ENCODE measurements at regions not wholly inside any gene's neighbourhood (a gene's known extent, or its start where the extent isn't known, plus 50 kb on each side); places are given as distances from the start of the nearest gene placed in this dataset.
"Not testable (repeated sequence)": the region's sequence is repeated elsewhere in the genome, so short reads cannot be mapped to it uniquely, and the experiment has no call there.

DNA sequence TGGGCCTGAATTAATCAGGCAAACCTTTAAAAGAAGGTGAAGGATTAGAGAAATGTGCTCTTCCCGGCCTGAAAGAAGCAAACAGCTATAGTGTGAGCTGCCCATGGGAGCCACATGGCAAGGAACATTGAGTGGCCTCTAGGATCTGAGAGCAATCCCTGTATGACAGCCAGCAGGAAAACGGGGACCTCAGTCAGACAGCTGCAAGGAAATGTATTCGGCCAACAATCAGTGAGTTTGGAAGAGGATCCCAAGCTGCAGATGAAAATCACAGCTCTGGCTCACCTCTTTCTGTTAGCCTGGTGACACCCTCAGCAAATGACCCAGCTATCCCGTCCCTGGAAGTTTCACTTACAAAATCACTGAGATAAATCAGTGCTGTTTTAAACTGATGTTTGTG, 309.2 kb downstream of the SH3GL2 start:
- H3K27ac ChIP-seq (ENCODE audit: insufficient read length, low read depth, low read length) = no peak overlapping the region
- no peak overlapping the region for H2BK120ac ChIP-seq (ENCODE audit: low read depth, low read length, poor library complexity, severe bottlenecking)
- no peaks in the 10 kb centered on the region for H3K9me3 ChIP-seq (ENCODE audit: control insufficient read depth, low read depth, low read length)
- no peak overlapping the region for H4K8ac ChIP-seq (replicated peaks; ENCODE audit: insufficient read length, low read depth, low read length)
- Mint-ChIP-seq H3K9me3 (no peaks in the 10 kb centered on the region), H3K27ac (no peak overlapping the region), H3K36me3 (ENCODE audit: insufficient read depth in 1 of 3, low read depth in 3 of 3) (no peaks in the 10 kb centered on the region), H3K4me3 (no peak overlapping the region), H3K4me1 (no peaks in the 10 kb centered on the region; a peak in 1 of 4 replicates), H3K27me3 (ENCODE audit: low read depth) (no peaks in the 10 kb centered on the region)
- WGBS (ENCODE audit: extremely low coverage, insufficient read length, low lambda C conversion rate) = no CpG with 5 or more reads among the region's 4 CpGs
- TF ChIP-seq, protein P1, sequence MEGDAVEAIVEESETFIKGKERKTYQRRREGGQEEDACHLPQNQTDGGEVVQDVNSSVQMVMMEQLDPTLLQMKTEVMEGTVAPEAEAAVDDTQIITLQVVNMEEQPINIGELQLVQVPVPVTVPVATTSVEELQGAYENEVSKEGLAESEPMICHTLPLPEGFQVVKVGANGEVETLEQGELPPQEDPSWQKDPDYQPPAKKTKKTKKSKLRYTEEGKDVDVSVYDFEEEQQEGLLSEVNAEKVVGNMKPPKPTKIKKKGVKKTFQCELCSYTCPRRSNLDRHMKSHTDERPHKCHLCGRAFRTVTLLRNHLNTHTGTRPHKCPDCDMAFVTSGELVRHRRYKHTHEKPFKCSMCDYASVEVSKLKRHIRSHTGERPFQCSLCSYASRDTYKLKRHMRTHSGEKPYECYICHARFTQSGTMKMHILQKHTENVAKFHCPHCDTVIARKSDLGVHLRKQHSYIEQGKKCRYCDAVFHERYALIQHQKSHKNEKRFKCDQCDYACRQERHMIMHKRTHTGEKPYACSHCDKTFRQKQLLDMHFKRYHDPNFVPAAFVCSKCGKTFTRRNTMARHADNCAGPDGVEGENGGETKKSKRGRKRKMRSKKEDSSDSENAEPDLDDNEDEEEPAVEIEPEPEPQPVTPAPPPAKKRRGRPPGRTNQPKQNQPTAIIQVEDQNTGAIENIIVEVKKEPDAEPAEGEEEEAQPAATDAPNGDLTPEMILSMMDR (conservative IDR thresholded peaks at IDR 0.05) = no peak
- no peaks in the 10 kb centered on the region for H3K23me2 ChIP-seq (ENCODE audit: insufficient read length, low read depth, low read length, poor library complexity, severe bottlenecking)
- no peak overlapping the region for H2BK5ac ChIP-seq (ENCODE audit: insufficient read length, low read length)
- H3K27me3 ChIP-seq (ENCODE audit: insufficient read depth, low read length) = no peaks in the 10 kb centered on the region
- no peak overlapping the region for H3T11ph ChIP-seq (ENCODE audit: low read length)
- H4K5ac ChIP-seq (ENCODE audit: insufficient read length, low read depth, low read length) = no peak overlapping the region
- H2AFZ ChIP-seq (ENCODE audit: low read length) = no peak overlapping the region
- no peaks in the 10 kb centered on the region for H3K79me2 ChIP-seq (ENCODE audit: insufficient read depth, low read length)
- no peaks in the 10 kb centered on the region; the same call in 1 of the 2 replicates for H3K4me1 ChIP-seq (ENCODE audit: insufficient read depth, low read length)
- no peak overlapping the region for H2AK5ac ChIP-seq (ENCODE audit: insufficient read length, low read length)
- no peak overlapping the region for H4K91ac ChIP-seq (ENCODE audit: insufficient read length, low read depth, low read length)
- H3K18ac ChIP-seq (ENCODE audit: insufficient read length, low read depth, low read length) = no peak overlapping the region
- no peak overlapping the region for H2BK12ac ChIP-seq (ENCODE audit: insufficient read length, low read depth, low read length)
- H2BK15ac ChIP-seq (ENCODE audit: low read depth, low read length) = no peak overlapping the region
- H2BK20ac ChIP-seq (ENCODE audit: low read depth, low read length, poor library complexity, severe bottlenecking) = no peak overlapping the region
- H3K4me2 ChIP-seq (ENCODE audit: insufficient read depth, insufficient read length, low read length) = no peak overlapping the region
- no peak overlapping the region for H3K4ac ChIP-seq (ENCODE audit: low read depth, low read length)
- no peak overlapping the region for H3K23ac ChIP-seq (ENCODE audit: insufficient read length, low read depth, low read length)
- no peak overlapping the region for H3K56ac ChIP-seq (ENCODE audit: insufficient read length, low read depth, low read length)
- no peak overlapping the region for H3K14ac ChIP-seq (ENCODE audit: insufficient read depth, low read length)
- H3K79me1 ChIP-seq (ENCODE audit: insufficient read depth, low read depth, low read length, poor library complexity, severe bottlenecking) = no peaks in the 10 kb centered on the region
- no peak for DNase-seq
- H4K20me1 ChIP-seq (ENCODE audit: control insufficient read depth, insufficient read depth, insufficient read length) = no peaks in the 10 kb centered on the region
- no peak overlapping the region for H3K9ac ChIP-seq (ENCODE audit: extremely low read depth, insufficient read length, low read length)

DNA sequence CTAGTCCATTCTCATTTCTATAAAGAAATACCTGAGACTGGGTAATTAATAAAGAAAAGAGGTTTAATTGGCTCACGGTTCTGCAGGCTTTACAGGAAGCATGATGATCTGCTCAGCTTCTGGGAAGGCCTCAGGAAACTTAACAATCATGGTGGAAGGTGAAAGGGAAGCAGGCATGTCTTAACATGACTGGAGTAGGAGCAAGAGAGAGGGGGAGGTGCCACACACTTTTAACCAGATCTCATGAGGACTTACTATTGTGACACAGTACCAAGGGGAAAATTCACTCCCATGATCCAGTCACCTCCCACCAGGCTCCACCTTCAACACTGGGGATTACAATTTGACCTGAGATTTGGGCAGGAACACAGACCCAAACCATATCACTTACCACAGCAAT, 310.1 kb downstream of the SH3GL2 start:
- not testable (repeated sequence) for H2BK120ac ChIP-seq (ENCODE audit: low read depth, low read length, poor library complexity, severe bottlenecking); H2BK15ac ChIP-seq (ENCODE audit: low read depth, low read length); H3K14ac ChIP-seq (ENCODE audit: insufficient read depth, low read length); H3K4me1 Mint-ChIP-seq; H3K36me3 Mint-ChIP-seq (ENCODE audit: insufficient read depth in 1 of 3, low read depth in 3 of 3); H3K23ac ChIP-seq (ENCODE audit: insufficient read length, low read depth, low read length); H2AFZ ChIP-seq (ENCODE audit: low read length); H3K4me3 Mint-ChIP-seq; H4K20me1 ChIP-seq (ENCODE audit: control insufficient read depth, insufficient read depth, insufficient read length); H3K4me1 ChIP-seq (ENCODE audit: insufficient read depth, low read length); H3K56ac ChIP-seq (ENCODE audit: insufficient read length, low read depth, low read length); H3K4ac ChIP-seq (ENCODE audit: low read depth, low read length); H4K91ac ChIP-seq (ENCODE audit: insufficient read length, low read depth, low read length); H3K18ac ChIP-seq (ENCODE audit: insufficient read length, low read depth, low read length); H3K9me3 Mint-ChIP-seq; DNase-seq; H3K9me3 ChIP-seq (ENCODE audit: control insufficient read depth, low read depth, low read length); H3K27me3 Mint-ChIP-seq (ENCODE audit: low read depth); H4K5ac ChIP-seq (ENCODE audit: insufficient read length, low read depth, low read length); H2BK5ac ChIP-seq (ENCODE audit: insufficient read length, low read length); H2AK5ac ChIP-seq (ENCODE audit: insufficient read length, low read length); H3K79me2 ChIP-seq (ENCODE audit: insufficient read depth, low read length); H3T11ph ChIP-seq (ENCODE audit: low read length); H3K79me1 ChIP-seq (ENCODE audit: insufficient read depth, low read depth, low read length, poor library complexity, severe bottlenecking); H3K27me3 ChIP-seq (ENCODE audit: insufficient read depth, low read length); H3K9ac ChIP-seq (ENCODE audit: extremely low read depth, insufficient read length, low read length); H4K8ac ChIP-seq (replicated peaks; ENCODE audit: insufficient read length, low read depth, low read length); H2BK12ac ChIP-seq (ENCODE audit: insufficient read length, low read depth, low read length); H3K27ac ChIP-seq (ENCODE audit: insufficient read length, low read depth, low read length); H3K4me2 ChIP-seq (ENCODE audit: insufficient read depth, insufficient read length, low read length); H3K23me2 ChIP-seq (ENCODE audit: insufficient read length, low read depth, low read length, poor library complexity, severe bottlenecking); H2BK20ac ChIP-seq (ENCODE audit: low read depth, low read length, poor library complexity, severe bottlenecking)
- H3K27ac Mint-ChIP-seq = peak overlapping the region in 1 of 3 experiments; percentile 37; a peak in 1 of 7 replicates
- WGBS (ENCODE audit: extremely low coverage, insufficient read length, low lambda C conversion rate) = no CpG with 5 or more reads among the region's 1 CpG
